PFSK-1 (cell line): ENCODE measurements at regions not wholly inside any gene's neighbourhood (a gene's known extent, or its start where the extent isn't known, plus 50 kb on each side); places are given as distances from the start of the nearest gene placed in this dataset.

Experiments used
- FOXP2 ChIP-seq: optimal IDR thresholded peaks from 2 replicates; pipeline ENCODE3; 2011; ENCODE audit warnings: borderline replicate concordance, control low read depth, inconsistent platforms; ENCODE audit not compliant: insufficient read depth; ENCODE audit errors: extremely low read length, extremely low read depth
- POLR2AphosphoS5 ChIP-seq: IDR thresholded peaks from 2 replicates; pipeline ENCODE4 v1.6.1; 2012; ENCODE audit warnings: low read depth, mild to moderate bottlenecking, control low read depth, low read length, moderate library complexity
- REST ChIP-seq, 2 experiments: IDR thresholded peaks; 2 replicates each; pipeline versions ENCODE4 v1.6.1 to v1.8.0; 2011 to 2012; ENCODE audit warnings: low read depth in 2 of 2, low read length in 2 of 2, control low read depth in 1 of 2, inconsistent platforms in 1 of 2, mild to moderate bottlenecking in 1 of 2, moderate library complexity in 1 of 2; ENCODE audit not compliant: insufficient read depth in 1 of 2
- SIN3A ChIP-seq: IDR thresholded peaks from 2 replicates; pipeline ENCODE4 v1.6.1; 2012; ENCODE audit warnings: mild to moderate bottlenecking, low read length, moderate library complexity, borderline replicate concordance; ENCODE audit not compliant: insufficient read depth
- TAF1 ChIP-seq: IDR thresholded peaks from 2 replicates; pipeline ENCODE4 v1.6.1; 2012; ENCODE audit warnings: low read length, control low read depth, borderline replicate concordance; ENCODE audit not compliant: insufficient read depth

GRCh38 chr2:46842876-46843275 is 72.7 kb downstream of the MCFD2 start:
- TF ChIP-seq POLR2AphosphoS5 (no peak), REST (IDR thresholded peaks at IDR 0.05; ENCODE audit: insufficient read depth in 1 of 2, low read depth in 2 of 2, low read length in 2 of 2) (no peak), TAF1 (no peak), SIN3A (no peak), FOXP2 (no peak)
